D721Med (cell line): ENCODE measurements at regions not wholly inside any gene's neighbourhood (a gene's known extent, or its start where the extent isn't known, plus 50 kb on each side); places are given as distances from the start of the nearest gene placed in this dataset.

ENCODE experiments used
- DNase-seq: peaks from one replicate; pipeline ENCODE4 v3.0.0; 2011; ENCODE audit warnings: low spot score; ENCODE audit not compliant: insufficient read length
- FAIRE-seq: peaks from 2 replicates; lab custom pipeline; 2011; peaks lifted over from hg19 to GRCh38; lab: Jason Lieb, UNC
- CTCF ChIP-seq: IDR thresholded peaks from 2 replicates; pipeline ENCODE4 v1.5.1; 2012; ENCODE audit warnings: mild to moderate bottlenecking, control low read depth; ENCODE audit not compliant: insufficient read depth; ENCODE audit errors: missing control alignments

DNA sequence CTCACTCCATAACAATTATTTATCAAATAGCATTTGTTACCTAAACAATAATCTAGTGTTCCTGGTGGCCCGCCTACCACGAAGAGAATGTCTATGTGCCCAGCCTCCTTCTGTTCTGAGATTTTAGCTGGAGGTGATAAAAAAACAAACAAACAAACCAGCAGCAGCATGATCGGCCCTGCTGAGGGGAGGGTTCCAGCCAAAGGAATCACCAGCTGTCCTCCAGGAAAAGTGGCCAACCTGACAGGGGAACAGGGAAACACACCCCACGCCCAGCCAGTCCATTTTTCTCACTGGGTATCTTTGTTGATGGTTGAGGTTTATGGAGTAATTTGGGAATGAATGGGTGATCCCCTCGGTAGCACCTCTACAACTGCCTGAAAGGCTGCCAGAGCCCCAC is 203.0 kb upstream of the DYNLRB2 start:
- TF ChIP-seq CTCF = no peak
- no peak for DNase-seq
- FAIRE-seq = no peak

GRCh38 chr16:80330803-80331202 is 210.0 kb upstream of the DYNLRB2 start:
- DNase-seq (no peak), FAIRE-seq (no peak)
- TF ChIP-seq CTCF = no peak

- no peak for TF ChIP-seq CTCF
- no peak for FAIRE-seq
- no peak for DNase-seq
Measured at GRCh38 chr16:80330150-80330549, 210.6 kb upstream of the DYNLRB2 start.

DNA sequence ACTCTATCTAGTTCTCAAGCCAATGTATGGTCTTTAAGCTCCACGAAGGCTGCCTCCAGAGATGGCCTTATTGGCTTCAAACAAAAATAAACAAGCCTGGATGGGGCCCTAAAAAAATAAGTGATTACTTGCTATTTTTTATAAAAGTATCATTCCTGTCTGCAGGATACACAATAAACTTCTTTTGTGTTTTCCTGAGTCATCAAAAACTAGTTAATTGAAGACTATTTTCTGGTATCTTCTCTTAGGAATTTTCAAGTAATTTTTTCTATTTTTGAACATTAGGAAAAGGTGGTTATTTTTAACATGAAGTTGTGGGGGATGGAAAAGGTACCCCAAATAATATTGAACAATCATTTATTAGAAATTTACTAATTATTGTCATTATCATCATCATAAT is 213.1 kb upstream of the DYNLRB2 start:
- no peak for TF ChIP-seq CTCF
- FAIRE-seq (no peak), DNase-seq (no peak)

- no peak for DNase-seq
- no peak for FAIRE-seq
- TF ChIP-seq CTCF = no peak
Measured at GRCh38 chr16:80324371-80324770, 216.4 kb upstream of the DYNLRB2 start.

GRCh38 chr16:80323808-80324195 is 217.0 kb upstream of the DYNLRB2 start:
- no peak for DNase-seq
- no peak for TF ChIP-seq CTCF
- no peak for FAIRE-seq

GRCh38 chr16:80323187-80323807 is 217.5 kb upstream of the DYNLRB2 start:
- DNase-seq (no peak), FAIRE-seq (no peak)
- TF ChIP-seq CTCF = no peak
